ENCODE measurements at regions not wholly inside any gene's neighbourhood (a gene's known extent, or its start where the extent isn't known, plus 50 kb on each side); places are given as distances from the start of the nearest gene placed in this dataset.
"Not testable (repeated sequence)": the region's sequence is repeated elsewhere in the genome, so short reads cannot be mapped to it uniquely, and the experiment has no call there.

DNA sequence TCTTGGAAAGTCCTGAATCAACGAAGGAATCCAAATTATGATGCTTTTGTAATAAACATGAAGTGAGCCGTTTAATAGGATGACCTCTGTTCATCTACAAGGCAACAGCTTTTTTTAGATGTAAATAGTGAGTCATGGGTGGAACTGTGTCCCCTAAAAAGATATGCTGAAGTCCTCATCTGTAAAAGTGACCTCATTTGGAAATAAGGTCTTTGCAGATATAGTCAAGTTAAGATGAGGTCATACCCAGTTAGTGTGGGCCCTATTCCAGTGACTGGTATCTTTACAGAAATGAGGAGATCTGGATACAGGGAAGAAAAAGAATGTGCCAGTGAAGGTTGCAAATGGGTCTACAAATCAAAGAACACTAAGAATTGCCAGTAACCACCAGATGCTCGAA lies 1287.3 kb upstream of the ADGRL4 start:
- H3K4me2 ChIP-seq (ENCODE audit: low read length): no peak overlapping the region
- H4K20me1 ChIP-seq (ENCODE audit: insufficient read depth, low read length): no peaks in the 10 kb centered on the region
- no peaks in the 10 kb centered on the region for H3K36me3 ChIP-seq (ENCODE audit: insufficient read depth, low read length)
- H3K79me2 ChIP-seq (ENCODE audit: insufficient read depth, low read depth, low read length): no peaks in the 10 kb centered on the region
- no peak overlapping the region for H2AFZ ChIP-seq (ENCODE audit: low read length)
- no peak overlapping the region for H3K27ac ChIP-seq (ENCODE audit: low read depth, low read length, poor library complexity, severe bottlenecking)
- ChIA-PET CTCF (ENCODE audit: unreplicated experiment) (no interaction called here), POLR2A (no interaction called here)
- BruUV-seq (replicated peaks): no TSS peak
- DNase-seq (ENCODE audit: low spot score): no peak
- H3K4me3 ChIP-seq (ENCODE audit: low read depth, low read length, poor library complexity, severe bottlenecking): no peak overlapping the region
- no peaks in the 10 kb centered on the region for H3K9me3 ChIP-seq (ENCODE audit: low read length)
- H3K9me2 ChIP-seq (ENCODE audit: insufficient read depth, low read length): no peaks in the 10 kb centered on the region
- intact Hi-C loops (cut with micrococcal nuclease; ENCODE audit: unreplicated experiment): no loop called here
- TF ChIP-seq, protein P1, sequence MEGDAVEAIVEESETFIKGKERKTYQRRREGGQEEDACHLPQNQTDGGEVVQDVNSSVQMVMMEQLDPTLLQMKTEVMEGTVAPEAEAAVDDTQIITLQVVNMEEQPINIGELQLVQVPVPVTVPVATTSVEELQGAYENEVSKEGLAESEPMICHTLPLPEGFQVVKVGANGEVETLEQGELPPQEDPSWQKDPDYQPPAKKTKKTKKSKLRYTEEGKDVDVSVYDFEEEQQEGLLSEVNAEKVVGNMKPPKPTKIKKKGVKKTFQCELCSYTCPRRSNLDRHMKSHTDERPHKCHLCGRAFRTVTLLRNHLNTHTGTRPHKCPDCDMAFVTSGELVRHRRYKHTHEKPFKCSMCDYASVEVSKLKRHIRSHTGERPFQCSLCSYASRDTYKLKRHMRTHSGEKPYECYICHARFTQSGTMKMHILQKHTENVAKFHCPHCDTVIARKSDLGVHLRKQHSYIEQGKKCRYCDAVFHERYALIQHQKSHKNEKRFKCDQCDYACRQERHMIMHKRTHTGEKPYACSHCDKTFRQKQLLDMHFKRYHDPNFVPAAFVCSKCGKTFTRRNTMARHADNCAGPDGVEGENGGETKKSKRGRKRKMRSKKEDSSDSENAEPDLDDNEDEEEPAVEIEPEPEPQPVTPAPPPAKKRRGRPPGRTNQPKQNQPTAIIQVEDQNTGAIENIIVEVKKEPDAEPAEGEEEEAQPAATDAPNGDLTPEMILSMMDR (conservative IDR thresholded peaks at IDR 0.05; ENCODE audit: low read length): no peak
- TF ChIP-seq EZH2phosphoT487 (IDR thresholded peaks at IDR 0.05; ENCODE audit: borderline replicate concordance, low read depth, low read length): no peak
- no peaks in the 10 kb centered on the region for H3K4me1 ChIP-seq (ENCODE audit: insufficient read depth, low read length, poor library complexity, severe bottlenecking)

- H3K9me3 ChIP-seq (ENCODE audit: low read length); H3K4me3 ChIP-seq (ENCODE audit: low read depth, low read length, poor library complexity, severe bottlenecking); DNase-seq (ENCODE audit: low spot score); H4K20me1 ChIP-seq (ENCODE audit: insufficient read depth, low read length); intact Hi-C loops (cut with micrococcal nuclease; ENCODE audit: unreplicated experiment); H3K9me2 ChIP-seq (ENCODE audit: insufficient read depth, low read length); H3K79me2 ChIP-seq (ENCODE audit: insufficient read depth, low read depth, low read length); CTCF ChIA-PET (ENCODE audit: unreplicated experiment); H2AFZ ChIP-seq (ENCODE audit: low read length); BruUV-seq (replicated peaks); H3K4me2 ChIP-seq (ENCODE audit: low read length); H3K36me3 ChIP-seq (ENCODE audit: insufficient read depth, low read length); H3K27ac ChIP-seq (ENCODE audit: low read depth, low read length, poor library complexity, severe bottlenecking); H3K4me1 ChIP-seq (ENCODE audit: insufficient read depth, low read length, poor library complexity, severe bottlenecking); POLR2A ChIA-PET: not testable (repeated sequence)
Measured at GRCh38 chr1:80288750-80289149, 1282.2 kb upstream of the ADGRL4 start.

- Histone ChIP-seq H3K36me3 (ENCODE audit: insufficient read depth, low read length) (no peaks in the 10 kb centered on the region), H3K4me2 (ENCODE audit: low read length) (no peak overlapping the region), H3K4me1 (ENCODE audit: insufficient read depth, low read length, poor library complexity, severe bottlenecking) (no peaks in the 10 kb centered on the region), H4K20me1 (ENCODE audit: insufficient read depth, low read length) (no peaks in the 10 kb centered on the region), H3K79me2 (ENCODE audit: insufficient read depth, low read depth, low read length) (no peaks in the 10 kb centered on the region), H3K9me3 (ENCODE audit: low read length) (no peaks in the 10 kb centered on the region), H2AFZ (ENCODE audit: low read length) (no peak overlapping the region), H3K4me3 (ENCODE audit: low read depth, low read length, poor library complexity, severe bottlenecking) (no peak overlapping the region), H3K27ac (ENCODE audit: low read depth, low read length, poor library complexity, severe bottlenecking) (no peak overlapping the region), H3K9me2 (ENCODE audit: insufficient read depth, low read length) (no peaks in the 10 kb centered on the region)
- no peak for TF ChIP-seq EZH2phosphoT487 (IDR thresholded peaks at IDR 0.05; ENCODE audit: borderline replicate concordance, low read depth, low read length)
- TF ChIP-seq, protein P1 (conservative IDR thresholded peaks at IDR 0.05; ENCODE audit: low read length): no peak
- CTCF ChIA-PET (ENCODE audit: unreplicated experiment): no interaction called here
- DNase-seq (ENCODE audit: low spot score): no peak
- POLR2A ChIA-PET: no interaction called here
- intact Hi-C loops (cut with micrococcal nuclease; ENCODE audit: unreplicated experiment): no loop called here
- BruUV-seq (replicated peaks): no TSS peak
Measured at GRCh38 chr1:80282536-80282935, 1276.0 kb upstream of the ADGRL4 start.
